HepG2 (cell line): ENCODE measurements at regions not wholly inside any gene's neighbourhood (a gene's known extent, or its start where the extent isn't known, plus 50 kb on each side); places are given as distances from the start of the nearest gene placed in this dataset.

Experiments used
- BCL3 ChIP-seq: sonication (generic); formaldehyde crosslinking; IDR thresholded peaks from 2 replicates; pipeline ENCODE4 v1.5.1; 2020; ENCODE audit warnings: mild to moderate bottlenecking, missing genetic modification reagents, moderate library complexity
- PRDM10 ChIP-seq: sonication (generic); formaldehyde crosslinking; IDR thresholded peaks from 2 replicates; pipeline ENCODE4 v1.4.0; 2020; ENCODE audit warnings: low read depth, missing genetic modification reagents
- ZBTB20 ChIP-seq: sonication (generic); formaldehyde crosslinking; IDR thresholded peaks from 2 replicates; pipeline ENCODE4 v1.8.1; 2023; ENCODE audit warnings: missing genetic modification reagents, low read depth, mild to moderate bottlenecking, borderline replicate concordance
- small RNA-seq, 3 experiments: library from RNA; depleted of rRNA; stranded (forward); fragments of <200 nt; gene quantifications; one replicate each; pipeline ENCODE3, GENCODE V24; 2012; ENCODE audit warnings: low read depth in 2 of 3, low replicate concordance in 1 of 3; ENCODE audit not compliant: insufficient read length in 3 of 3, insufficient read depth in 2 of 3

GRCh38 chr5:127236254-127236653, 54.3 kb upstream of the MEGF10 start (continued):
- no peak for TF ChIP-seq BCL3 (CRISPR knock-in tag)
- TF ChIP-seq ZBTB20: no peak
- no peak for TF ChIP-seq PRDM10

Small RNAs in the stretch of these regions (small RNA-seq; reads per million reads assigned to genes)
- 0 reads per million in 3 experiments for gene AC011416.2
- gene MRPS5P3: 0 to 0.97 (median 0) reads per million in 3 experiments
